DMS53 treated with DMSO at 0.1 percent for 48 hours (cell line): ENCODE measurements at regions not wholly inside any gene's neighbourhood (a gene's known extent, or its start where the extent isn't known, plus 50 kb on each side); places are given as distances from the start of the nearest gene placed in this dataset.
"Not testable (repeated sequence)": the region's sequence is repeated elsewhere in the genome, so short reads cannot be mapped to it uniquely, and the experiment has no call there.

Experiments
- DNase-seq: peaks from one replicate; lab custom pipeline; 2025; ENCODE audit not compliant: unreplicated experiment; lab: John Stamatoyannopoulos, UW

DNA sequence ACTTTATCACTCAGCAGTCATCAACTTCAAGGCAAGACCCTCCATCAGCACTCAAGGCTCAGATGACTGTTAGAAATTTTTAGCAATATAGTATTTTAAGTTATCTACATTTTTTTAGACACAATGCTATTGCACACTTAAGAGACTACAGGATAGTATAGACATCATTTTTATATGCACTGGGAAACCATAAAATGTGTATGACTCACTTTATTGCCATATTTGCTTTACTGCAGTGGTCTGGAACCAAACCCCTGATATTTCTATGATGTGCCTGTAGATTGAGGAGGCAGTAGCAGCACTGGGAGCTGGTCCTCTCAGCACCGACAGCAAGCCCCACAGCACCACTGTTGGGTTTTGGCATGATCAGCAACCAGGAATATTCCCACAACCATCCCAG lies 264.8 kb upstream of the HNRNPA3 start:
- DNase-seq, result no peak

DNA sequence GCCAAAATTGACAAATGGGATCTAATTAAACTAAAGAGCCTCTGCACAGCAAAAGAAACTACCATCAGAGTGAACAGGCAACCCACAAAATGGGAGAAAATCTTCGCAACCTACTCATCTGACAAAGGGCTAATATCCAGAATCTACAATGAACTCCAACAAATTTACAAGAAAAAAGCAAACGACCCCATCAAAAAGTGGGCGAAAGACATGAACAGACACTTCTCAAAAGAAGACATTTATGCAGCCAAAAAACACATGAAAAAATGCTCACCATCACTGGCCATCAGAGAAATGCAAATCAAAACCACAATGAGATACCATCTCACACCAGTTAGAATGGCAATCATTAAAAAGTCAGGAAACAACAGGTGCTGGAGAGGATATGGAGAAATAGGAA lies 261.4 kb upstream of the HNRNPA3 start:
- DNase-seq, result not testable (repeated sequence)

DNA sequence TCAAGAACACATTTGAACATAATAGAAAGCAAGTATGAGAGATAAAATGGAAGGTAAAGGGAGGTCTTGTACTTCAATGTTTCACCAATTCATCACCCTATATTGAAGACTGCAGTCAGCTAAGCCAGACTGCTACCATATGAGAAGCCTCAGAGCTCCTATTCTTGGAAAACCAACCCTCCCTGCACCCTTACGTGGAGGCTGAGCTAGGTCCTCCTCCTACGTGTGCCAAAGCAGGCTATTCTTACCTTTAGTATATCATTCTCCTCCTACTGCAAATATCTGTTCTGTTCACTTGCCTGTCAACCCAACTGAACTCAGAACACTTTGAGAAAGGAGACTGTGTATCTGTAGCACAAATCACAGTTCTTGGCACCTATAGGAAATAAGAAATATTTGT lies 255.8 kb upstream of the HNRNPA3 start:
- DNase-seq, result no peak

DNA sequence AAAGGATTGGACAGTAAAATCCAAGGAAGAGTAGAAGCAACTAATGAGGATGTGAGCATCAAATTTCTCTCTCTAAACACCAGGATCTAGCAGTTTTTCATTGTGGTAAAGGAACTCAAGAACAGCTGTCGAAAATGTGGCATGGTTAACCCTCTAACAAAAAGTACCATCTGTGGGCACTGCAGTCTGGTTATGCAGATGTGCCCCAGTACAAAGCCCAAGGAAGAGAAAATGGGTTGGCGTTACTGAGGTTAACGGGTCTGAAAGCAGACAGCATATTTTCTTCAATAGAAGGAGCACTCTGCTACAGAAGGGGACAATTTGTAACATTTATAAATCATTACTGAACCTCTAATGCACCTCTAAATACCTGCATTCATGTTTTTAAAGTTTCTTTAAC lies 253.0 kb upstream of the HNRNPA3 start:
- DNase-seq, result no peak

DNA sequence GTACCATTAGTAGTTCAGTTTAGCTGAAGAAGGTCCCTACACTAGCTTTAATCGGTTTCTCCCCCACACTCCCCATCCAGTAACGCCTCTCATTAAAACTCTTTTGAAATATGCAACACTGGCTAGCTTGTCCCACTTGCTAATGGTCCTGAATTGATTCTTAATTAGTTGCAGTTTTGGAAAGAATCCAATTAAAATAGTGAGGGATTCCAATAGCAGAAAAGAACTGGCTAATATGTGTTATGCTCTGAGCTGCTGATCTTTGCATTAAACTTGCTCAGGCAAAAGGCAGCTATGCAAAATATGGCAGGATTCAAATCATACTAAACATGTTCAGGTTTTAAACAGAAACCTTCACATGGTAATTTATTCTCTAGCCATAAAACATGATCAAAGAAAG lies 252.5 kb upstream of the HNRNPA3 start:
- DNase-seq, result no peak

DNA sequence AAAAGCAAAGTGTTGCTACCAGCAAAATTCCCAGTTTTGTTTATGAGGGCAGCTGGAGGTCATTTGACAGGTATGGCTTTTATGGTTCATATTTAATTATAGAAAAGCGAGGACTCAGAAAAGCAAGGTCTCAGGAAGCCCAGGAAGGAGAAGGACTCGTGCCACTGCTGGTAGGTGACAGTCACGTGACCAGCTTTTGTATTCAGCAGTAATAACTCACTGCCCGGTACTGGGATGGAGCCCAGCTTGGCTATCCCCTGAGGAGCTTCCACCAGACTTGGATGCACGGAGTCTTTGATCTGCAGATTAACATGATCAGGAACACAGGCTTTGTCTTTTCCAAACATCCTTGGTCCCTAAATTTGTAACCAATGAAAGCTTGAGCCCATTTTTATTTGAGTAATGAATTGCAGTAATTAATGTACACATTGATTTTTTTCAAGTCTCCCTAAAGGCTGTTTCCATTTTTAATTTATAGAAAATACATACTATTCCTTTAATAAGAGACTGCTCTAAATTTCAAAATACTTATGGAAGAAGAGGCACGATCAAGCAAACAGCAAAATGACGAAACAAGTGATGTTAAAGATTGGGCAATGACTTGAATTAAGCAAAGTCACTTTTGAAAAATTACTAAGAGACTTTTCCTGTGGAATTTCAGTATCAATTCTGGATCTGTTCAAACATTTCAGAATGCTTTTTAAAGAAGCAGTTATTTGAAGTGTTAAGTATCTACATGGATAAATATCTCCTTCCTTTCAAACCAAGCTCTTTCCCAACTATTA lies 251.7 kb upstream of the HNRNPA3 start:
- no peak for DNase-seq

DNA sequence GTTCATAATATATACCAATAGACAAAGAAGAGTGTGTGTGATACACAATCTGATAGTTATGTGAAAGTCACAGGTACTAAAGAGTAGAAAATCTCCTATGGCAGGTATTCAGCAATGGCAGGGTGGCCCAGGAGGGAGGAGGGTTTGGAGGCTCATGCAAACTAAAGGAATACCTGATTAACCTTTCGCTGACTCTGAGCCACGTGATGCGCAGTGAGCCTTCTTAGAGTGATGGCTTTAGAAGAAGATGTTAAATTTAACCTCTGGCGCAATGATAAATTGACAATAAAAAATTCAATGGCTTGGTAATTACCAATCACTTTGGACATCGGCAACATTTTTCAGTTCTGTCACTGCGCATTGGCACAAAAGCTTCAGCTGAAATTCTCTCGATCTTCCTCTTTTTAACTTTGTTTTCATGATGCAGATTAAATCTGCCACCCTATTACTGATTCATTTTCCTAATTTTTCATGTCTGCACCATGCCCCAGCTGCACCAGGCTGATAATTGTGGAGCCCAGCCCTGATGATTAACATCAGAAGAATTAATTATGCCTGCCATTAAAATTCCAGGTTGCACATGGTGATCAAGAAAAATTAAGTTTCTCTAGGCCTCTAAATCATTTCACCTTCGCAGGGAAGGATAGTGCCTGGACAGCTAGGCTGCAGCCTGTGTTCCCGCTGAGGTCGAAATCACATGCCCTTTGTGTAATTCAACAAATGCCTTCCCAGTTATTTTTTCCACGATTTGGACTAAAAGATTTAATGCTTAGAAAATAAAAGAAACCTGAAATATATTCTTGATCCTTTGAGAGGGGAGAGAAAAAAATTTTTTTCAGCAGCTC lies 250.6 kb upstream of the HNRNPA3 start:
- DNase-seq, result no peak

DNA sequence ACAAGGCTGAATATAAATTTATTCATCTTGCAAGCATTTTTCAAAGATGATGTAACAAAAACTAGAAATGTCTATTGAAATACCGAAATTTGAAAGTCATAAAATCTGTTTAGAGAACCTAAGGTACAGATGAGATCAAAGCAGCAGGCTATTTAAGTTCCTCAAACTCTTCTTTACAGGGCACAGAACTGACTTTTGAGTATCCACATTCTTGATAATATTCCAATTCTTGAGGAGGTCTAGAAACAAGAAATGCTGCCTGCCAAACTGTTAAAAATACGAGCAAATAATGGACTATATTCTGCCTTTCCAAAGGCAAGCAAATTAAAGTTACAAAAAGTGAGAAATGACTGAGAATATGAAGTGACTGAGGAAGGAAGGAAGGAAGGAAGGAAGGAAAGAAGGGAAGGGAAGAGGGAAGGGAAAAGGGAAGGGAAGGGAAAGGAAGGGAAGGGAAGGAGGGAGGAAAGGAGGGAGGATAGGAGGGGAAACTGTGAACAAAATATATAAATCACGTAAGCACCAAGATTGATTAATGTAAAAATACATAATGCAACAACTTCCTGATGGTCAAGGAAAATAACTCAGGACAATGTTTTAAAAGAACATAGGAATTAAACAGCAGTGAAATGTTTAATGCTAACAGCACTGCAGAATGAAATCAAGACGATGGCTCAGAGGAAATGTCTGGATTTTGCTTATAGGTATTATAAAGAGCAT lies 248.9 kb upstream of the HNRNPA3 start:
- DNase-seq, result no peak

DNA sequence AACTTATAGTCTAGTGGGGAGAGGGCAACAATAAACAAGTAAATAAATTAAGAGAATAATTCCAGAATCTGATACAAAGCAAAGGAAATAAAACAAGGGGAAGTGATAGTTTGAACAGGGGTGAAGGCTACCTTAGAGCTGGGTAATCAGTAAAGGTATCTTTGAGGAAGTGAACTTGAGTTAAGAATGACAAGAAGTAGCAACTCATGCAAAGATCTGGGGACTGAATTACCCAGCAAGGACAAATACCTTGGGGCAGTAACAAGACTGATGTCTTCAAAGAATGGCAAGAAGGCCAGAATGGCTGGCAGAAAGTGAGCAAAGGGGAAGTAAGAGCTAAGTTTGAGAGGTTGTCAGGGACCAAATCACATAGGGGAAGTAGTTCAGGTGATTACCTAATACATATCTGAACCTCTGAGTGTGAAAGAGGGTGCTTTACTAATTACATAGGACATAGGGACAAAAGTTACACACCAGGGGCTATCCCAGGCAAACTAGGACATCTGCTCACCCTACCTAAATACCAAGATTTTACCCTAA lies 244.6 kb upstream of the HNRNPA3 start:
- DNase-seq, result no peak

DNA sequence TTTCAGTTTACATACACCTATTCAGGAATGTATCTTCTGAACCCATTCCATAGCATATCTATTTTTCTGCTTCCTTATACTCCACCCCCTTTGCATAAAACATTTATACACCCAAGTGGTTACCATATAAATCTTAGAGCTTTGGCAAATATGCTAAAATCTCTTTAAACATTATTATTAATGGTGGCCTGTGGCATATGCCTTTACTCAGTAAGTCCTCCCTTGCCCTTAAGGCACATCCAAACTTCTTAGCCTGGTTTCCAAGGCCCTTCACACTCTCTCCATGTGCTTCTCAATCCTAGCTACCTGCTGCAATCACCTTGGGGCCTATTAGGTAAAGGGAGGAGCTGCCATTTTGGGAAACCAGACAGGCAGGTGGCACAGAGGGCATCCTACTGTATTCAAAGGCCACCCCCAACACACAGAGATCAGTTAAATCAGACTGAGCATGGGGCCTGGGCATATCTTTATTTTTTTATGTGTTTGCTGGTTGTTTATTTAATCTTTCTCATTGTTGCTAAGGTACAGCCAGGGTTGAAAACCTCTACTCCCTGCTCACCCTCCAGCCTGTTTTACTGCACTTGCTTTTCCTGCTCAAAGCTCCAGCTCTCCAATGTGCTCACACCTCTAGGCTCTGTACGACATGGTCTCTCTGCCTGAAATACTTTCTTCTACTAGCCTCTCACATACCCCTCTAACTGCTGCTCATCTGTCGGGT lies 242.8 kb upstream of the HNRNPA3 start:
- no peak for DNase-seq

DNA sequence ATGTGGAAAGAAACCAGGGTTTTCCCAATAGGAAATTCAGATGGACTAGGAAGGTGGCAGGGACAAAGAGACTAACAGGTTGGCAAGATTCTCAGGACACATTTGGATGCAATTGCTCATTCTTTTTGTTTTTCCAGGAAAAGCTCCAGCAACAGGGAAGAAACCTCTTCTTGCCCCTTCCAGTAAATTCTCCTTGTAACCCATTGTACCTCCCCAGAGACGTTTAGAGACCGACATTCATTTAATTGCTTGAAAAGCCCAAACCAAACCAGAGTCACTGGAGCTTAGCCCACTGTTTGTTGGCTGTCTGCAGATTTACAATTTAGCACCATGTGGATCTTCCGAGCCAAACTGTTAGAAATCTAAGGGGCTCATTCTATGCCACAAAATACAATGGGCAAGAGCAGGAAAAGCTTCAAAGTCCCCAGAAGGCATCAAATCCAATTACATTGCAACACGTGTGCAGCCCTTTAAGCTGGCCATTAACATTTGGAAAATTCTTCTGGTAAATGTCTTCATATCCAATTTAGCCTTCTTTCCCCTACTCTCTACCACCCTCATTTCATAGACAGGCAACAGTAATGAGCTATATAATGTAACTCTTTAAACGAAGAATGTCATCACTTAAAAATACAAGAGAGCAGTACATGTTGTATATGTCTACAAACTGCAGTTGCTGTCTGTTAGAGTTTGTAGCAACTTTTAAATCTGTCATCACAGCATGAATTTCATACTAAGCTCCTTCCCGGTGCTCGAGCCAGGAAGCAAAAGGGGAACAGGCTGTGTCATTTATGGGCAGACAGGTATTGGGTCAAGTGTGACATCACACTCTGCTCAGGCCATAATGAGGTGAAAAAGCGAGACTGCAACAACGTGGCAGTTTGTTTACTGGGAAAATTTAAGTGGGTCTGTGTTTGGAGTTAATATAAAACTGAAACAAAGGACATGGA lies 235.6 kb upstream of the HNRNPA3 start:
- DNase-seq, result no peak

DNA sequence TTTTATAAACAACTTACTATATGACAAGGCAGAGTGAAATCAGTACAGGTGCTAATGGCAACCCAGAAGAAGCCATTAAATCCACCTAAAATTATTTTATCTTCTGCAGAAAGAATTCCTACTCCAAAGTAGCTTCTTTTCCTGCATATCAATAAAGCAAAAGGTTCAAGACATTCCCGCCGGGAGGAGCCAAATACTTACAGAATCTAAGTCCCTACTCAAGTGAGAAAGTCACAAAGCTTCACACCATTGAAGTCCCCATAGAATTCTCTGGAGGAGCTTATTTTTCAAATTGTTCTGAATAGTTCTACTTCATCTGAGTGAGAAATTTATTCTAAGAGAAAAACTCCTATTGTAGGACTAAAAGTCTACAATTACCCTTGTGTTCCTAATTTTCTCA lies 233.7 kb upstream of the HNRNPA3 start:
- DNase-seq, result no peak

DNA sequence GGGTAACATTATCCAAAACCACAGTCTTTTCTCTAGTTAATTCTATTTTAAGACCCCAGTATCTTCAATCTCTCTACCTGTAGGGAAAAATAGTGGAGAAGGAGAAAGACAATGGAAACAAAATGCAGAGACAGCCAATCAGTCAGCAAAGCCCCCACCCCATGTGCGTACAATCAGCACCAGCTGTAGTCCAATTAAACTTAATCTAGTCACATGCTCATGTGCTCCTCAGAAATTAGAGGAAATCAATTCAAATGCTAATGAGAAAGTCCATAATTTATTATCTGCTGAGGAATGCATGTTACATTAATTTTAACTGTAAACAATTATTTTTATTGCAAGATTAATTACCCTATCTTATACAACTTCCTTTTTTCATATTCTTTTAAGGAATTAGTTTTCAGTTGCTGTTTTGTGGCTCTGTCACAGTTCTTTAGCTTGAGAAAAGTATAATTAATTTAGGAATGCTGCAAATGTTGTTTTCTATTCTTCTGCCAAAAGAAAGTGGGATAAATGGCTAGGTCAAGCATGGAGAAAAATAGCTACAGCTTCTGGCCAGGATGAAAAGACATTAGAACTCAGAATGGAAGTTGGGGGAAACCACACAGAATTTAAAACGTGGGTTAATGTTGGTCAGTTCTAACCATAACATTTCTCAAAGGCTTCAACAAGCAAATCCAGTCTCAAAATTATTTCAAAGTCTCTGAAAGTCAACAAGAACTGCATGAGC lies 232.4 kb upstream of the HNRNPA3 start:
- DNase-seq, result no peak

DNA sequence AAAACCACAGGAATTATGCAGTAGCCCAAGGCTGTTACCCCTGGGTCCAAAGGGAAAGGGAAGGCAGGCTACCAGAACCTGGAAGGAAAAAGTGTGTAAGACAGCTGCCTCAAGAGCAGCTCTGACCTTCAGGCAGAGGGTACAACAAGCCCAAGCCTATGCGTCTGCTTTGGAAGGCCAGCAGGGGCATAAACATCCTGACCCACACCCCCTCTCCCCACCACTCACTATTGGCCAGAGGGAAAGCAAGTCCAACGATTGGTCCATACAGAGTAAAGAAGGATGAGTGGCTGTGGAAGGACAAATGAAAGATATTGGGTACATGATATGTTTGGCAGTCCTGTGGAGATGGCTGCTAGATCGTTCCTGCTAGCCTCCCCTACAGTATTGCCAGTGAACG lies 227.6 kb upstream of the HNRNPA3 start:
- no peak for DNase-seq

DNA sequence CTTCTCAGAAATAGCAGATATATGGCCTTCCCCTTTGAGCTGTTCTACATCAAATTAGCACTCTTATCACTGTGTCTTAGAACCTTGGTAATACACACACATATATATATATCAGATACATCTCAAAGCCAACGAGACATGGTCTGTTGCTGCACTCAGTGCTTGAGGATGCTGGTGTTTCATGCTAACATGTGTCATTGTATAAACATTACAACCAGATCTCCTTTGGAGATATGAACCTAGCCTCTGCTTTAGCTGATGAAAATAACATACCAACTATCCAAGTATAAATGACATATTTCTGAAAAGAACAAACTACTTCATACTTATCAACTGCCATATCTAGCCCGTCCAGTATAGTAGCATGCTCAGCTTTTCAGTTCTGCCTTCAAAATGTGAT lies 226.7 kb upstream of the HNRNPA3 start:
- DNase-seq, result no peak

DNA sequence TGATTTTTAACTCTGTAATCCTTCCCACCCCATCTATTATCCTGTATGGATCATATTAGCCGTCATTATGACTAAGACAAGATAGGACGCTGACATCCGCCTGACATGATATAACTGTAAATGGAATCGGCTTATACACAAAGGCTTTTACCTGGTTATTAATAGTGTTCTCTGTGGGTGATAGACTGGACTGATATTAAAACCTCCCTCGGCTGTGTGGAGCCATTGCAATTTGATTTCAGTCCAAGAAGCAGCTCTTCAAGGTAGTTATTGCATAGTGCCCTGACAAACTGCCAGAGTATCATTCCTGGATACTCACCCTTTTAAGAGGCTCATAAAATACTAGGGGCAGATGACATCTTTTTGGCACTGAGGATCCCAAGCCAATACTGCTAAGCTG lies 226.1 kb upstream of the HNRNPA3 start:
- no peak for DNase-seq

DNA sequence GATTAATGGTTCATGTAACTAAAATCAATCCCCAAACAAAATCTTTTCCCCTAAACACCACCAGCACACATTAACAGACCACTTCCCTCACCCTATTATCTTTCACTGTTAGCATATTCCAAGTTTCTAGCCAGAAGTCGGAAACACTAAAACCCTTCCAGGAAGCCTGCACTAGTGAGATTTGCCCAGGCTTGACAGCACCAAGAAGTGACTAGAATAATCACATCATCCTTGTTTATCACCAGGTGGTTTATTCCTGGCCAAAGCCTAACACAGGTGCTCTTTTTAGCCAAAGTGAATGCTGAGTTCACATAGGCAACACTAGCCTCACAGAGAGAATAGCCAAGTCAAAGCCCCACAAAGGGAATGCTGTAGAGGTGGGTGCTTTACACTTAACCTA lies 221.2 kb upstream of the HNRNPA3 start:
- DNase-seq, result no peak

DNA sequence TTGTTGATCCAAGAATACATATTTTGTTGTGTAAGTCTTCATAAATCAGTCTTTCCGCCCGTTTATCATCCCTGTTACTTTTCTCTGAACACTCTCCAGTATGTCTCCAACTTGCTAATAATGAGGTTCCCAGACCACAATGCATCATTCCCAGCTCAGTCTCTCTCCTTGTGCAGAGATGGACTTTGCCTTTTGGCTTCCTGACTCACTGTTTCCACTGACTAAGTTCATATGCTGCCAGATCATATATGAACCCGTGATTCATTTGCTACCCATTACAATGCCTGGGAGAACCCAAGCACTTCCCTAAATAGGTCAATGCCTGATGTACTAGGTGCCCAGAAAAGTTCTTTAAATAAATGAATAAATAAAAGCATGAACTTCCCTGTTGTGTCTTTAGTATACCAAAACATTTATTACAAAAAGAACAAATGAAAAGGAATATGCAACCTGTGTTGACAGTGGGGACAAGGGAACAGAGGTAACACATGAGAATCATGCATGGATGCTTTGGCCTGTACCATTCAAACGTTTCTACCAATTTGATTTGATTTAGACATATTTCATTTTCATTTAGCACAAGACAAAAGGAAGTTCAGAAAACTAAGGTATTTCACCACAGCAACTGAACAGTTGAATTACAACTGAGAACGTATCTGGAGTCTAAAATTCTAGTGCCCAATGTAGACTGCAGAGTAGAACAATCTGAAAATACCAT lies 215.4 kb upstream of the HNRNPA3 start:
- peak; percentile 14 for DNase-seq

DNA sequence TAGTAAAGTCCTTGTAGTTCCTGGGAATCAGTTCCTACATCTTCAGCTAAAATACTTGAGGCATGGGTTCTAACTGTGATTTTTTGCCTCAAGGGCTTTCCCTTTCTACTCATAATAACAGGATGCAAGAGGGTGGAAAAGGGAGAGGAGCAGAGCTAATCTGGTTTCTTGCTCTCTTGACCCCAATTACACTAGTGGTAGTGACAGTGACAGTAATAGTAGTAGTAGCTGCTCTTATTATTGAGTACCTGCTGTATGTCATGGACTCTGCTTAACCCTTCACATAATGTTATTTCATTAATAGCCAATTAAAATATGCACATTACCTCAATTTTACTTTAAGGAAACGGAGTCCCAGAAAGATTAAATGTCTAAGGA lies 214.8 kb upstream of the HNRNPA3 start:
- DNase-seq, result no peak
